HG02840 (cell line): ENCODE measurements at regions not wholly inside any gene's neighbourhood (a gene's known extent, or its start where the extent isn't known, plus 50 kb on each side); places are given as distances from the start of the nearest gene placed in this dataset.
"Not testable (repeated sequence)": the region's sequence is repeated elsewhere in the genome, so short reads cannot be mapped to it uniquely, and the experiment has no call there.

Source experiments
- ATAC-seq: cut with Tn5 transposase; IDR thresholded peaks from one replicate; pipeline ENCODE4 v1.9.1; 2021; ENCODE audit warnings: mild to moderate bottlenecking, moderate library complexity, moderate number of reproducible peaks; ENCODE audit not compliant: unreplicated experiment, low FRiP score

DNA sequence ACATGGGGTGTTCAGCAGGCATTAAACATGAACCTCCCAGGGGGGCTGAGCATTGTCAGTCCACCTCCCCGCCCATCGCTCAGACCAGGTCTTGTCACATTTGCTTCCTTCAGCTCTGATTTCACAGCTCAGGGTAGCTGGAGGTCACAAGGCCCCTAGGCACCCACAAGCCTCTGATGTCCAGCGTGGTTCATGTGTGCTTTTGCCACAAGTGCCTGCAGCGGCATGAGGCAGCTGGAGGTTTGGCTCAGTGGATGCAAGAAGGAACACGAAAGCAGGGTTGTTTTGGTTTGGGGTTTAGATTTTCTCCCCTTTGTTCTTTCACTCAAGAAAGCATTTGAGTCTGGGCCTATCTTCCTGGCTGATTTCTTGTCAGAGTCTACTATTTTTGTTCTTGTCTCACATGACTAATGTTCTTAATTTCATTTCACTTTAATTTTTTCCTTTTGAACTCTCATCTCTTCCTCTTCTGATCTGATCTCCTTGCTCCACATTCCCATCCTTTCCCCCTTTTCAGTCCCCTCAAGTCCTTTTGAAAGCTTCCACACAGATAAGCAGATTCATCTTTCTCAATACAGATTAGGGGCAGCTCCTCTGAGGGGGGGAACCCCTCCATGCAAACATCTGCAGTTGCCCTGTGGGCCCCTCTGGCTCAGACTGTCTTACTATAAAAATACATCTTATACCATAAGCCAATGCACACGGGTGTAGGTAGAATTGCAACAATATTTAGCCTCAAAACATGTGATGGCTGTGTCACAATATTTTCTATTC is 68.1 kb upstream of the CEP85L start:
- peak; percentile 39 for ATAC-seq

DNA sequence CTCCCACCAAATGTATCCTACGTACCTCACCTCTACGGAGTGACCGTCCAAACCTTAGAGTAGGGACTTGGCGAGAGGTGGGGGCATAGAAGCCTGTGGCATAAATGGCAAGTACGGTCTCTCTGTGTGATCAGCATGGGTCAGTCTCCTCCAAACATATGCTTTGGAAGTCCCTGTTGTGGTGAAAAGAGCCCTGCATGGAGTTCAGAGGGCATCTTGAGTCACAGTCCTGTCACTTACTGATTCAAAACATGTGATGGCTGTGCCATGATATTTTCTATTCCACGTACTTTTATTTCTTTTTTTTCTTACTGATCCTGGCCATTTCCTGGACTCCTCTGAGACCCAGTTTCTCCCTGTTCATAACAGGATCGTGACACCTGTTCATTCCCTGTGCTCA is 67.5 kb upstream of the CEP85L start:
- no peak for ATAC-seq

DNA sequence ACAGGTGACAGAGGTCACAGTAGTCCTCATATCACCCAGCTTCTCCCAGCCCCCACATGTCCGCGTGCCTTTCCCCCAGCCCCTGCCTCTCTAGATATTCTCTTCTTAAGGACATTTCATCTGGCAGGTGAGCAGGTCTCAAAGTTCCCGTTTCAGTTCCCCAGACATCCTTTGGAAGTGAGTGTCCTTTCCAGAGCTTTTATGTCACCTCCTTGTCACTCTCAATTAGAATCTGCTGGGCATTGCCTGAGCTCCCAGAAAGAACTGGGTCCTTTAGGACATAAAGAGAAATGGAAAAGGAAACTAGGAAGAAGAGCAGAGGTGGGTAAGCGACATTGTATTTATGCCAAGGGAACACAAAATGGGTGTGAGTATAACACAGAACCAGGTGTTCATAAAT is 66.9 kb upstream of the CEP85L start:
- no peak for ATAC-seq

DNA sequence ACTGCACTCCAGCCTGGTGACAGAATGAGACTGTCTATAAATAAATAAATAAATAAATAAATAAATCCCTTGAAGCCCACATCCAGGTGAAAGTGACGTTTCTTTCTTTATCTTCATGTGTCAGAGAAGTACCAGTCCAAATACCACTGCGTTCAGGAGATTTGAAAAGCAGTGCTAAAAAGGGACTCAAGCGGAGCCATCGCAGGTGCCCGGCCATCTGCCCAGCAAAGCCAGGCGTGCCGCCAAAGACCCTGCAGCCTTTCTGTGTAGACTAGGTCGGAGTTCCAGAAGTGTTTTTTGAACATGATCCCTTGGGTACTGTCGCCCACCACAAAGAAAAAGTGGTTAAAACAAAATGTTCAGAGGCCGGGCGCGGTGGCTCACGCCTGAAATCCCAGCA is 65.7 kb upstream of the CEP85L start:
- no peak for ATAC-seq

DNA sequence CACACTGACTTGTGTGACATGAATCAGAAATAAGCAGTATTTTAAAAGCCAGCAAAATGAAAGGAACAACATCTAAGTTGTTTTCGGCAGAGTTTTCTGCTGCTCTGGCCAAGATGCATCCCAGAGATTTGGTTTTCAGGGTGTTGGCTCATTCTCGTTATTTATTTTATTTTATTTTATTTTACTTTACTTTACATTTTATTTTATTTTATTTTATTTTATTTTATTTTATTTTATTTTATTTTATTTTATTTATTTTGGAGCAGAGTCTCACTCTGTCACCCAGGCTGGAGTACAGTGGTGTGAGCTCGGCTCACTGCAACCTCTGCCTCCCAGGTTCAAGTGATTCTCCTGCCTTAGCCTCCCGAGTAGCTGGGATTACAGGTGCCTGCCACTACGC is 64.5 kb upstream of the CEP85L start:
- not testable (repeated sequence) for ATAC-seq

DNA sequence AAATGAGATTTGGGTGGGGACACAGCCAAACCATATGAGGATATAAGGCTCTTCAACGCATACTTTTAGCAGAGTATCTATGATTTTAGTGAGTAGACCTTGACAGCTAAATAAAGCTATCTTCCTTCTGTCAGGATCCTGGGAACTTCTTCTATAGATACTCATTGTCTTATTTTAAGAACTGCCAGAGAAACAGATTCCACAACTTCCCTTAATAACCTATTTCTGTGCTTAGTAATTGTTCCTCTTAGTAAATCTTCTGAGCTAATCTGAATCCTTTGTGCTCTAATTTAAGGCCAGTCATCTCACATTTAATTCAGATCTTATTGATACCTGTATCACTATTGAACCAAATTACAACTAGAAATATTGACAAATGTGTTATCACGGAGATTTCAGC is 64.0 kb upstream of the CEP85L start:
- ATAC-seq = no peak

DNA sequence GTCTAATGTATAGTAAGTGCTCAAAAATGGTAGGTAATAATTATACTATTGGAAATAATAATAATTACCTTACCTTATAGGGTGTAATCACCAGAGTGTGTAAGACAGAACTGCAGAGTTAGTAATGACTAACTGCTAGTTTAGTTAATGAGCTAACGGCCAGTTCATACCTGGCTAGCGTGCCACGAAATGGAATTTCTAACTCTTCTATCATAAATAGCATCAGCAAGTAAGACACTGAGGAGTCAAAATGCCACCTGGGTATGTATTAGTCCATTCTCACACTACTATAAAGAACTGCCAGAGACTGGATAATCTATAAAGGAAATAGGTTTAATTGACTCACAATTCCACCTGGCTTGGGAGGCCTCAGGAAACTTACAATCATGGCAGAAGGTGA is 63.4 kb upstream of the CEP85L start:
- no peak for ATAC-seq

DNA sequence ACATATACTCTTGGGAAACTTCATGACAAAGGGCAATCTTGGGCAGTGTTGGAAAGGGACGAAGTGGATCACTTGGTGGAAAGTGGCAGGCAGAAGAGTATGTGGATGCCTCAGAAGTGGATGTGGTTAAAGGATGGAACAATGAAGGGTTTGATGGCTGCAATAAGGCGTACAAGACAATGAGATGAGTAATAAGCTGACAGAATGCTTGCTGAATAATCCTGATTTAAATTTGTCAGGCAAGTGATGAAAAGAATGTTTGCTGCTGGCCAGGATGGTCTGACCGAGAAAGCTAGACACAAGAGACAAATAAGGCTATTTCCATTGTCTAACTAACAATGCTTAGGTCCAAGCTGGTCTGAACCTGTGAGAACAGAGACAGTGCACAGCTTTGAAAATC is 61.6 kb upstream of the CEP85L start:
- no peak for ATAC-seq

DNA sequence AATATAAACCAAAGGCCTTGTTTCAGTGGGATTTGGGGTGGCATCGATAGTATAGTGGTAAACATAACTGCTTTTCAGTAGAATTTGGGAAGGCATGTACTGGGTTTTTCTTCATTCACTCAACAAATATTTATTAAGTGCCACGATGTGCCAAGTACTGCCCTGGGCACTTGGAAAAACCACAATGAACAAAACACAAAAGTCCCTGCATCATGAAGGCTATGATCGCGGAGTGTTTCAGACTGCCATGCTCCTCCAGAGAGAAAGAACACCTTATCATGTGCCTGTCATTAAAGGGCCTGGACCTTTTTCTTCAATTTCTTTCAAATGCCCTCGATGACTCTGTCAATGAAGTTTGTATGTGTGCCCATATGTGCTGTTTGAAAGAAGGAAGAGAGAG is 59.2 kb upstream of the CEP85L start:
- no peak for ATAC-seq

DNA sequence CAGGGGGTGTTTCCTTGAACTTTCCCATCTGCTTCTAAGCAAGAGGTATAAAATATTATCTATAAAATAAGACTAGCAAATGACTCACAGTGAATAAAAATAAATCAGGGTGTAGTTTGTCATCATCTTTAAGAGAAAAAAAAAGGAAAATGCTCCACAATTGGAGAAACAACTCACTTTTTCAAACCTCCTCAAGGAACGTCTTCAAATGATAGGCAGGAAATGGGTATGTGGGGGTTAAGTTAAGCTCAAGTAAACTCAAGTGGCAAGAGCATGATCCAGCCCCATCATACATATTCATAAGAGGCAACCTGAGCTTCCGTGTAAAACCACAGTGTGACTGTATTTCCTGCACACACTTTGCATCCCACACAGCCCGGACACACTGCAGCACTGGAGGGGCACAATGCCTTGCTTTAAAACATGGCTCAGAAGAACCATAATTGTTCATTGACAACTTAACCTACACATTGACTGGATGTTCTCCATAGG is 58.5 kb upstream of the CEP85L start:
- peak; percentile 93 for ATAC-seq

DNA sequence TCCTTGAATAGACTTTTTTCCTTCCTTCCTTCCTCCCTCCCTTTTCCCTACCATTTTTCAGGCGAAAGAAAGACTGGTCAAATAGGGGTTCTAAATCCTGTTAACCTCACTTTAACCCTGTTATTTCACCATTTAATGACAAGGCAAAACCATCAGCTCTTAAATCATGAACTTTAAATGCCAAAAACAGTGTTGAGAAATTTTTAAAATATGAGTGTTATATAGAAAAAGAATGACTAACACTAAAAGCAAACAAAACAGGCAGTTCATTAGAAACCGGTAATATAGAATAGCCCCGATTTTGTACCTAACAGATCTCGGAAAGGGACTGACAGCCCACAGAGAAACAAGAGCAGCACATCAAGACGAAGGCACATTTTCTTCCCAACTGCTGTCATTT is 57.4 kb upstream of the CEP85L start:
- ATAC-seq = no peak

DNA sequence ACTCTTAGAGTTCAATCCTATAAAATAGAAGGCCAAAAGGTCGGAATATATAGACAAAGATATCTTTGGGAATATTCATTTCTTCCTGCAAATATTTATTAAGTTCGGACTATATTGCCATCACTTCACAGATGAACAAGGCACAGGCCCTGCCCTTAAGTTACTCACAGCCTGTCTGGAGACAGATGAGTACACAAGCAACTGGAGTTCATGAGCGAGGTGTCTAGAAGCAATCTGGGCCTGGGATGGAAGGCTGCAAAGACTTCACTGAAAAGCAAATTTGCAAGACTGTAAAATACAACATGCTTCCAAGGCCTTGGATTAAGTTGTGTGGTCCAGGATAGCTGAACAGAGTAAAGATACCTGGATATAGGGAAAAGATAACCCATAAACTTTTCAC is 56.7 kb upstream of the CEP85L start:
- no peak for ATAC-seq

DNA sequence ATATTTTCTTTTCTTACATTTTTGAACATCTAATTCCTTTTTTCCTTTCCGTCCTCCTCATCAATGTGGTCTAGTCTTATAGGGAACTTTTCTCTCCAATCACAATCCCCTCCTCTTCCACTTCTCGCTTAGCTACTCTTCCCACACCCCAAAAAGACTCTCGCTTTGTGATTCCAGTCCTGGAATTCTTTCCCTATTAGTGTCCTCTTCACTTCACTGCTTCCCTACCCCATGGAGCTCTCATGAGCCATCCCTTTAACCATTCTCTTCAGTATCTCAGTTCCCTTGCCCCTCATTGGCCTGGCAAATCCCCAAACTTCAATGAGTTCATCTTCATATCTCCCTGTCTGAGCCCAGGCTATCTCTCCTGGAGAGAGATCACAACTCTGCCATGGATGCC is 55.3 kb upstream of the CEP85L start:
- no peak for ATAC-seq

DNA sequence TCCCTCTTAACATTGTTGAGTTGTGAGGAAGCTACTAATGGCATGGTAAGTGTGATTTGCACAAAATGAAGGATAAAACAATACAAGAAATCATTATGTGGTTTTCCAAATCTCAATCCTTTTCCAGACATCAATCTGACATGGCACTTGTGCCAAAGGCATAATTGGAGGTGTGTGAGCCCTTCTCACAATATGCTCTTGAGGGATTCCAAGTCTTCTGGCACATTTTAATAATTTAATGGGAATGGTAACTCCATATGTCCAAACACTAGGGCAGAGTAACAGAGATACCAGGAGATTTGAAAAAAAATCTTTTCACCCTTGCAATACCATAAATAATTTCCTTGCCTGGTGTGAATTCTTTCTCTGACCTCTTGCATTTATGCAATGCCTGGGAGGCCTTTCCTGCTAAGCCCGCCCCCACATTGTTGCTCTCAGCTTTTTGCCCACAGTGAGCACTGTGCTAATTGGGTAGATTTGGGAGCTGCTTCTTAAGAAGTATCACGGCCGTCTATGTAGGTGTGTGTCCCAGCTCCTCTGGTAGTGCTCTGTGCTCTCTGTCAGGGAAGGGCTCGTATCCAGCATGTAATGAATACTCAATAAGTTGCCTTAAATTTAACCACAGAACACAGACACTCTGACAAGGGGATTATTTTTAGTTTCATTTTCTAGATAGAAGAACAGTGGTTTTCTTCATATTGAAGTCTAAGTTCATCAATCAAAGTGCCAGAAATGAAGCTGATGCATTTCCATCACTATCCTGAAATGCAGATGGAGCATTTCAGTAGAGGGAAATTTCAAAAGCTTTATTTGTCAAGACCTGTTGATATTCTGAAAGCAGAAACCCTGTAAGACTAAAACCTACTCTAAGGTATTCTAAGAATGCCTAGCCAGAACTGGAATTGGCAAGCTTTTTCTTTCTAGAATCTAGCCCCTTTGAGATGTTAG is 54.4 kb upstream of the CEP85L start:
- peak; percentile 28 for ATAC-seq

DNA sequence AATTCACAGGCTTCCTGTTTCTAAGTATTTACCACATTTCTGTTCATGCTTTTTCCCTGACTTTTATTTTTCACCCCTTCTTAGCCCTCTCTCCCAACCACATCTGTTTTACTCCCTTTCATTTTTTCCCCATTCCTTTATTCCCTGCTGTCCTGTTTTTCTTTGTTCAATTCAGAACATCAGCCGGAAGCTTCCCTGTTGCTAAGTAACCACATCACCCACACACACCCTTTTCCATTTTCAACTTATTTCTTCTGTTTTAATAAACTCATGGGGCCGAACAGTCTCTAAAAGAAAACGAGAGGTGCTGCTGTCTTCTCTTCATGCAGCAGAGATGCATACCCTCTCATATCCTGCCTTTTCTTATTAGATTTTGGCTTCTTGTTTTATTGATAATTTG is 53.5 kb upstream of the CEP85L start:
- ATAC-seq = no peak

DNA sequence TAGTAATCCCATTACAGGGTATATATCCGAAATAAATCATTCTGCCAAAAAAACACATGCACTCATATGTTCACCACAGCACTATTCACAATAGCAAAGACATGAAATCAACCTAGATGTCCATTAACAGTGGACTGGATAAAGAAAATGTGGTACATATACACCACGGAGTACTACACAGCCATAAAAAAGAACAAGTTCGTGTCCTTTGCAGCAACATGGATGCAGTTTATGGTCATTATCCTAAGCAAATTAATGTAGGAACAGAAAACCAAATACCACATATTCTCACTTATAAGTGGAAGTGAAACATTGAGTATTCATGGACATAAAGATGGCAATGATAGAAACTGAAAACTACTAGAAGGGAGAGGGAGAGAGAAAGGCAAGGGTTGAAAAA is 49.9 kb upstream of the CEP85L start:
- not testable (repeated sequence) for ATAC-seq
